A673 (cell line): ENCODE measurements at regions not wholly inside any gene's neighbourhood (a gene's known extent, or its start where the extent isn't known, plus 50 kb on each side); places are given as distances from the start of the nearest gene placed in this dataset.

Experiments
- EZH2 ChIP-seq: fragments of 200-600 bp; sonication (generic); IDR thresholded peaks from 2 replicates; pipeline ENCODE4 v1.6.1; 2017; ENCODE audit warnings: borderline replicate concordance, low read depth, mild to moderate bottlenecking, mixed read lengths, antibody characterized with exemption, low read length; ENCODE audit not compliant: poor library complexity, severe bottlenecking
- TF ChIP-seq, protein P1 (sequence below): fragments of 300-800, 200-600 bp; sonication (generic); conservative IDR thresholded peaks from 2 replicates; pipeline ENCODE4 v1.5.1; 2017; ENCODE audit warnings: low read depth, mild to moderate bottlenecking, antibody characterized with exemption, low read length, moderate library complexity, mixed read lengths

DNA sequence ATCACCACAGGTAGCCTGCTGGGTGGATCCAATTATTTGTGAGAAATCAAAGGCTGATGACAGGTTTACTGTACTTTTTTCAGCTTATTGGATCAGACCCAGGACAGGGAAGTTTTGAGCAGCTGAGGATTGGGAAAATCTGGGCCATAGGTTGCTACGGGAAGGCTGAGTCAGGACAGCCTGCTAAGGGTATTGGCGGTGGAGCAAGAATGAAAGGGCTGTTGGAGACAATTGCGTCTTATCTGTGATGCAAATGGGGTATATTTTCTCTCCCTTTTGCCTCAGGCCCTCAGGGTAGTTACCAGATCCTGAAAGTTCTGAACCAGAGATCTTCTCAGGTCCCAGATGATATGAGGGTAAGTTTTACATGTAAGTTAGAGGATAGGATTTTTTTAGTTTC lies 317.7 kb downstream of the EDEM1 start:
- TF ChIP-seq, protein P1, sequence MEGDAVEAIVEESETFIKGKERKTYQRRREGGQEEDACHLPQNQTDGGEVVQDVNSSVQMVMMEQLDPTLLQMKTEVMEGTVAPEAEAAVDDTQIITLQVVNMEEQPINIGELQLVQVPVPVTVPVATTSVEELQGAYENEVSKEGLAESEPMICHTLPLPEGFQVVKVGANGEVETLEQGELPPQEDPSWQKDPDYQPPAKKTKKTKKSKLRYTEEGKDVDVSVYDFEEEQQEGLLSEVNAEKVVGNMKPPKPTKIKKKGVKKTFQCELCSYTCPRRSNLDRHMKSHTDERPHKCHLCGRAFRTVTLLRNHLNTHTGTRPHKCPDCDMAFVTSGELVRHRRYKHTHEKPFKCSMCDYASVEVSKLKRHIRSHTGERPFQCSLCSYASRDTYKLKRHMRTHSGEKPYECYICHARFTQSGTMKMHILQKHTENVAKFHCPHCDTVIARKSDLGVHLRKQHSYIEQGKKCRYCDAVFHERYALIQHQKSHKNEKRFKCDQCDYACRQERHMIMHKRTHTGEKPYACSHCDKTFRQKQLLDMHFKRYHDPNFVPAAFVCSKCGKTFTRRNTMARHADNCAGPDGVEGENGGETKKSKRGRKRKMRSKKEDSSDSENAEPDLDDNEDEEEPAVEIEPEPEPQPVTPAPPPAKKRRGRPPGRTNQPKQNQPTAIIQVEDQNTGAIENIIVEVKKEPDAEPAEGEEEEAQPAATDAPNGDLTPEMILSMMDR, result no peak
- no peak for TF ChIP-seq EZH2
